ENCODE measurements at regions not wholly inside any gene's neighbourhood (a gene's known extent, or its start where the extent isn't known, plus 50 kb on each side); places are given as distances from the start of the nearest gene placed in this dataset.

GRCh38 chr5:8393240-8393639 lies 524.3 kb downstream of the MTRR start:
- no peaks in the 10 kb centered on the region for H3K4me1 Mint-ChIP-seq
- H3K9me3 Mint-ChIP-seq, result no peaks in the 10 kb centered on the region
- no peak for DNase-seq (ENCODE audit: low spot score in 2 of 2, unreplicated experiment in 2 of 2)
- H3K27ac Mint-ChIP-seq, result no peak overlapping the region
- H3K36me3 Mint-ChIP-seq, result no peaks in the 10 kb centered on the region
- H3K4me3 Mint-ChIP-seq, result no peak overlapping the region
- H3K27me3 Mint-ChIP-seq (ENCODE audit: low read depth), result peaks cover 42% of the 10 kb centered on the region
- no peak for TF ChIP-seq CTCF (IDR thresholded peaks at IDR 0.05; ENCODE audit: unreplicated experiment)

GRCh38 chr5:8394965-8395364 lies 526.0 kb downstream of the MTRR start:
- H3K4me3 Mint-ChIP-seq, result no peak overlapping the region
- H3K27ac Mint-ChIP-seq, result no peak overlapping the region
- no peak for DNase-seq (ENCODE audit: low spot score in 2 of 2, unreplicated experiment in 2 of 2)
- H3K4me1 Mint-ChIP-seq, result no peaks in the 10 kb centered on the region
- H3K36me3 Mint-ChIP-seq, result no peaks in the 10 kb centered on the region
- no peaks in the 10 kb centered on the region for H3K9me3 Mint-ChIP-seq
- peaks cover 39% of the 10 kb centered on the region for H3K27me3 Mint-ChIP-seq (ENCODE audit: low read depth)
- no peak for TF ChIP-seq CTCF (IDR thresholded peaks at IDR 0.05; ENCODE audit: unreplicated experiment)

GRCh38 chr5:8396246-8396645 lies 527.3 kb downstream of the MTRR start:
- H3K4me1 Mint-ChIP-seq, result no peaks in the 10 kb centered on the region
- TF ChIP-seq CTCF (IDR thresholded peaks at IDR 0.05; ENCODE audit: unreplicated experiment), result no peak
- H3K4me3 Mint-ChIP-seq, result no peak overlapping the region
- no peak for DNase-seq (ENCODE audit: low spot score in 2 of 2, unreplicated experiment in 2 of 2)
- no peaks in the 10 kb centered on the region for H3K36me3 Mint-ChIP-seq
- no peaks in the 10 kb centered on the region for H3K9me3 Mint-ChIP-seq
- H3K27me3 Mint-ChIP-seq (ENCODE audit: low read depth), result peaks cover 38% of the 10 kb centered on the region
- no peak overlapping the region for H3K27ac Mint-ChIP-seq

GRCh38 chr5:8396756-8397155 lies 527.8 kb downstream of the MTRR start:
- Mint-ChIP-seq H3K9me3 (no peaks in the 10 kb centered on the region), H3K4me1 (no peaks in the 10 kb centered on the region), H3K27ac (no peak overlapping the region), H3K36me3 (no peaks in the 10 kb centered on the region), H3K27me3 (ENCODE audit: low read depth) (peaks cover 40% of the 10 kb centered on the region), H3K4me3 (no peak overlapping the region)
- DNase-seq (ENCODE audit: low spot score in 2 of 2, unreplicated experiment in 2 of 2), result no peak
- no peak for TF ChIP-seq CTCF (IDR thresholded peaks at IDR 0.05; ENCODE audit: unreplicated experiment)

GRCh38 chr5:8399471-8399870 lies 530.5 kb downstream of the MTRR start:
- Mint-ChIP-seq H3K4me3 (no peak overlapping the region), H3K36me3 (no peaks in the 10 kb centered on the region), H3K9me3 (no peaks in the 10 kb centered on the region), H3K4me1 (no peaks in the 10 kb centered on the region), H3K27me3 (ENCODE audit: low read depth) (peaks cover 43% of the 10 kb centered on the region), H3K27ac (no peak overlapping the region)
- no peak for TF ChIP-seq CTCF (IDR thresholded peaks at IDR 0.05; ENCODE audit: unreplicated experiment)
- no peak for DNase-seq (ENCODE audit: low spot score in 2 of 2, unreplicated experiment in 2 of 2)

GRCh38 chr5:8408258-8408657 lies 539.3 kb downstream of the MTRR start:
- no peak for TF ChIP-seq CTCF (IDR thresholded peaks at IDR 0.05; ENCODE audit: unreplicated experiment)
- no peaks in the 10 kb centered on the region for H3K36me3 Mint-ChIP-seq
- no peak overlapping the region for H3K27ac Mint-ChIP-seq
- peaks cover 57% of the 10 kb centered on the region for H3K27me3 Mint-ChIP-seq (ENCODE audit: low read depth)
- peaks cover 5% of the 10 kb centered on the region for H3K4me1 Mint-ChIP-seq
- no peak overlapping the region for H3K4me3 Mint-ChIP-seq
- peaks cover 6% of the 10 kb centered on the region for H3K9me3 Mint-ChIP-seq
- DNase-seq (ENCODE audit: low spot score in 2 of 2, unreplicated experiment in 2 of 2), result no peak
